Lower lobe of right lung (tissue), 2 donors: ENCODE measurements at regions not wholly inside any gene's neighbourhood (a gene's known extent, or its start where the extent isn't known, plus 50 kb on each side); places are given as distances from the start of the nearest gene placed in this dataset.

ENCODE experiments used
- ATAC-seq, 2 donors: fragments of 200-7000 bp; cut with Tn5 transposase; one replicate each; pipeline ENCODE4 v1.9.1; 2020 to 2022; ENCODE audit warnings: mild to moderate bottlenecking in 2 of 2, moderate library complexity in 2 of 2
- DNase-seq: peaks from one replicate; pipeline ENCODE4 v3.0.0-alpha.2; 2020
- H3K27ac ChIP-seq: fragments of 200-600 bp; one replicate; pipeline ENCODE4 v1.8.0; 2022
- H3K27me3 ChIP-seq: fragments of 200-600 bp; one replicate; pipeline ENCODE4 v1.8.0; 2022; ENCODE audit warnings: low read depth
- H3K36me3 ChIP-seq: fragments of 200-600 bp; one replicate; pipeline ENCODE4 v1.8.0; 2022; ENCODE audit warnings: mild to moderate bottlenecking
- H3K4me1 ChIP-seq: fragments of 200-600 bp; one replicate; pipeline ENCODE4 v1.8.0; 2022
- H3K4me3 ChIP-seq: fragments of 200-600 bp; one replicate; pipeline ENCODE4 v1.8.0; 2022; ENCODE audit warnings: mild to moderate bottlenecking
- H3K9me3 ChIP-seq: fragments of 200-600 bp; one replicate; pipeline ENCODE4 v1.8.0; 2022
- intact Hi-C: fragments of 100-400 bp; cut with DNase I; formaldehyde crosslinking; loops from one replicate; pipeline ENCODE4 v1.11.0; 2022
- TF ChIP-seq, protein P1 (sequence below): fragments of 200-600 bp; IDR thresholded peaks from one replicate; pipeline ENCODE4 v1.8.0; 2022; ENCODE audit warnings: antibody characterized with exemption, mild to moderate bottlenecking
- donor health status: DM: no; HTN: yes; CAD: no; lungs with severe emphysema.

GRCh38 chr7:132677918-132678317 lies 101.6 kb upstream of the PLXNA4 start:
- H3K4me3 ChIP-seq: no peak overlapping the region
- ATAC-seq: no peak
- H3K9me3 ChIP-seq: no peaks in the 10 kb centered on the region
- DNase-seq: no peak
- no peaks in the 10 kb centered on the region for H3K36me3 ChIP-seq
- intact Hi-C loops: no loop called here
- no peaks in the 10 kb centered on the region for H3K4me1 ChIP-seq
- no peak overlapping the region for H3K27ac ChIP-seq
- no peaks in the 10 kb centered on the region for H3K27me3 ChIP-seq
- TF ChIP-seq, protein P1, sequence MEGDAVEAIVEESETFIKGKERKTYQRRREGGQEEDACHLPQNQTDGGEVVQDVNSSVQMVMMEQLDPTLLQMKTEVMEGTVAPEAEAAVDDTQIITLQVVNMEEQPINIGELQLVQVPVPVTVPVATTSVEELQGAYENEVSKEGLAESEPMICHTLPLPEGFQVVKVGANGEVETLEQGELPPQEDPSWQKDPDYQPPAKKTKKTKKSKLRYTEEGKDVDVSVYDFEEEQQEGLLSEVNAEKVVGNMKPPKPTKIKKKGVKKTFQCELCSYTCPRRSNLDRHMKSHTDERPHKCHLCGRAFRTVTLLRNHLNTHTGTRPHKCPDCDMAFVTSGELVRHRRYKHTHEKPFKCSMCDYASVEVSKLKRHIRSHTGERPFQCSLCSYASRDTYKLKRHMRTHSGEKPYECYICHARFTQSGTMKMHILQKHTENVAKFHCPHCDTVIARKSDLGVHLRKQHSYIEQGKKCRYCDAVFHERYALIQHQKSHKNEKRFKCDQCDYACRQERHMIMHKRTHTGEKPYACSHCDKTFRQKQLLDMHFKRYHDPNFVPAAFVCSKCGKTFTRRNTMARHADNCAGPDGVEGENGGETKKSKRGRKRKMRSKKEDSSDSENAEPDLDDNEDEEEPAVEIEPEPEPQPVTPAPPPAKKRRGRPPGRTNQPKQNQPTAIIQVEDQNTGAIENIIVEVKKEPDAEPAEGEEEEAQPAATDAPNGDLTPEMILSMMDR: no peak

DNA sequence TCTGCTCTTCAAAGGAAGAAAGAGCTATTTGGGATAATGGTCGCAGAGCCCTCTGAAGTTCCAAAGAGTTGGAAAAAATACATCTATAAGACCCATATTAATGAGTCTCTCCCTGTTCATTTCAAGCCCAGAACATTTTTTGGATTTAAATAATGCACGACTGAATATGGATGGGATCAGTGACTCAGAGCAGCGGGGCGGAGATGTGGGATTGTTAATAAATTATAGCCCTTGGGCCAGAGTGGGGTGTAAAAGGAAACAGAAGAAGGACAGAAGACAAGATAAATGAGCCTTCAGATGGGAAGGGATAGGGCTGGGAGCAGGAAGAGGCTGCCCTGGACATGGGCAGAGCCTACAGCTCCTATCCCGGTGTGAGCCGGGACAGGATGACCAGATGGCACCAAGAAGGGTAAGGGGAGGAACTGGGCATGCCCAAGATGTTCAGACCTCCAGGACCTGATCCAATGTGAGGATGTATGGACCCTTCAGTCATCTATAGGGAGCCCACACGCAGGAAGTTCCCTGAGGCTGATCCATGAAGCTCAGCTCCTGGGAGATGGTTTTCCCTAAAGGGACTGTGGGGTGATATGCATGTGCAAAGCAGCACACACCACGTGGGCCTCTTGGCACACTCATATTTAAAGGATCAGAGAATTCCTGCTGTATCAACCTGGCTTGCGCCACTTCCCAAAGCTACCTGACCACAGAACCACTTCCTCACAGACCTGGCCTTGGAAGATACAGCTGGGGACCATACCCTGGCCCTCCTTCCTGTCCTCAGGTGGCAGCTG lies 96.1 kb upstream of the PLXNA4 start:
- Histone ChIP-seq H3K4me3 (no peak overlapping the region), H3K27ac (no peak overlapping the region), H3K9me3 (no peaks in the 10 kb centered on the region), H3K27me3 (no peaks in the 10 kb centered on the region), H3K36me3 (no peaks in the 10 kb centered on the region), H3K4me1 (no peaks in the 10 kb centered on the region)
- TF ChIP-seq, protein P1: no peak
- intact Hi-C loops: no loop called here
- ATAC-seq: no peak
- no peak for DNase-seq

DNA sequence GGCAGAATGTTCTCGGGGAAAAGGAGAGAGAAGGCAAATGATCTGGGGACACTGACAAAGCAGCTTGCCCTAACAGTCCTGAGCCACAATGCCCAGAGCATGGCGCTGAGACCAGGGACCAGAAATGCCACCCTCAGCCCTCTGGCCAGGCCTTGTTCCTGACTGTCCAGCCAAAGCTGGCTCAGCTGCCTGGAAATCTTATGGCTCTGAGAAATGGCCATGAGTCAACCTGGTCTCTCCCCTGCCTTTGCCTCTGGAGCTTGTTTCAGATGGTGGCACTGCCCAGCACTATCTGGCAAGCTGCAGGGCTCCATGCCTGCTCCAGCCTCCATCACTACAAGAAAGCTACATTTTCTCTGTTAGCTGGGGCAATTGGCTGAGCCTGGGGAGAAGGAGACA lies 90.5 kb upstream of the PLXNA4 start:
- H3K9me3 ChIP-seq: no peaks in the 10 kb centered on the region
- ATAC-seq (no peak), DNase-seq (no peak)
- TF ChIP-seq, protein P1: no peak
- intact Hi-C loops: no loop called here
- H3K27me3 ChIP-seq: no peaks in the 10 kb centered on the region
- H3K36me3 ChIP-seq: no peaks in the 10 kb centered on the region
- H3K4me1 ChIP-seq: no peaks in the 10 kb centered on the region
- no peak overlapping the region for H3K4me3 ChIP-seq
- H3K27ac ChIP-seq: no peak overlapping the region

DNA sequence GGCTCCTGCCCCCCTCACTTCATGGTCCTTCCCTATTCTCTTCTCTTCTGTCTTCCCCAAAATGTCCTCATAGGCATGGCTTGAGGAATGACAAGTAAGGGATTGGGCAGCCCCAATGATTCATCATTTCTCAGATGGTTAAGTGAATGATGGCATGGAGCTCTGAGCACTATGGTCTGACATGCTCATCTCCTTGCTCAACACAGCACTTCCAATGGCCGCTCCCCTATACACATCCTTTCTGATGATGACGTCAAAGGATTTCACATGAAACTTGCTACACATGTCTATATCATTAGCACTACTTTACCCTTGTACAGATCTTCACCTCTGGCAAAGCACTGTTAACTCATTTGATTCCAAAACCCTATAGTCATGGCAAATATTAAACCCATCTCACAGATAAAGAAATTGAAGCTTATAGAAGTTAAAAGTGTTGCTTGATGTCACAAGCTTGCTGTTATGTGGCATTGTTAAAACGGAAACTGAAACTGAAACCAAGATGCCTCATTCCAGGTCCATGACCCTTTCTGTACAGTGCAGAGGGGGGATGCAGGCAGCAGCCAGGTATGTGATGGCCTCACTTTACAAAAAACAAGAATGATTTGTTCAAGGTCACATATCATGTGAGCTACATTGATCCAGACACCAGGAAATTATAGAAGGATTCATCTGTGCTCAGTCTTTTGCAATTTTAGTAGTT lies 90.0 kb upstream of the PLXNA4 start:
- H3K9me3 ChIP-seq: no peaks in the 10 kb centered on the region
- no peaks in the 10 kb centered on the region for H3K36me3 ChIP-seq
- TF ChIP-seq, protein P1: no peak
- DNase-seq (no peak), ATAC-seq (no peak)
- no peak overlapping the region for H3K27ac ChIP-seq
- intact Hi-C loops: no loop called here
- no peaks in the 10 kb centered on the region for H3K4me1 ChIP-seq
- no peak overlapping the region for H3K4me3 ChIP-seq
- H3K27me3 ChIP-seq: no peaks in the 10 kb centered on the region

- Histone ChIP-seq H3K9me3 (no peaks in the 10 kb centered on the region), H3K4me3 (no peak overlapping the region), H3K27me3 (no peaks in the 10 kb centered on the region), H3K27ac (no peak overlapping the region), H3K36me3 (no peaks in the 10 kb centered on the region), H3K4me1 (peaks cover 10% of the 10 kb centered on the region)
- intact Hi-C loops: no loop called here
- TF ChIP-seq, protein P1: peak; percentile 22
- ATAC-seq (no peak), DNase-seq (no peak)
Measured at GRCh38 chr7:132656846-132657776, 80.8 kb upstream of the PLXNA4 start.
